ENCODE measurements at regions not wholly inside any gene's neighbourhood (a gene's known extent, or its start where the extent isn't known, plus 50 kb on each side); places are given as distances from the start of the nearest gene placed in this dataset.

- H3K36me3 ChIP-seq, result no peaks in the 10 kb centered on the region
- intact Hi-C loops (cut with DNase I; ENCODE audit: low total_unique reads) (no loop called here), in situ Hi-C loops (cut with MboI; ENCODE audit: low sequenced_read_pairs in 4 of 4) (no loop called here)
- TF ChIP-seq CTCF (IDR thresholded peaks at IDR 0.05 in 4 of 5, conservative IDR thresholded peaks at IDR 0.05 in 1 of 5), result no peak
- TF ChIP-seq POLR2A (IDR thresholded peaks at IDR 0.05), result no peak
- H3K27ac ChIP-seq, result no peak overlapping the region
- H3K9me3 ChIP-seq, result no peaks in the 10 kb centered on the region
- H3K4me3 ChIP-seq, result no peak overlapping the region
- DNase-seq, result no peak
- no peak for ATAC-seq
- H3K27me3 ChIP-seq, result no peaks in the 10 kb centered on the region
- no peaks in the 10 kb centered on the region for H3K4me1 ChIP-seq
These were observed 349.3 kb upstream of the SLC14A2 start for GRCh38 chr18:45266023-45266422.

GRCh38 chr18:45267622-45268021 is 347.7 kb upstream of the SLC14A2 start:
- in situ Hi-C loops (cut with MboI; ENCODE audit: low sequenced_read_pairs in 4 of 4), result no loop called here
- DNase-seq (no peak), ATAC-seq (no peak)
- intact Hi-C loops (cut with DNase I; ENCODE audit: low total_unique reads), result no loop called here
- Histone ChIP-seq H3K27me3 (no peaks in the 10 kb centered on the region), H3K9me3 (peaks cover 0 to 5% (median 0%) of the 10 kb centered on the region in 3 donors), H3K4me1 (no peaks in the 10 kb centered on the region), H3K4me3 (no peak overlapping the region), H3K36me3 (no peaks in the 10 kb centered on the region), H3K27ac (no peak overlapping the region)
- TF ChIP-seq POLR2A (IDR thresholded peaks at IDR 0.05) (no peak), CTCF (IDR thresholded peaks at IDR 0.05 in 4 of 5, conservative IDR thresholded peaks at IDR 0.05 in 1 of 5) (no peak)

GRCh38 chr18:45268583-45268982 is 346.7 kb upstream of the SLC14A2 start:
- no peak for DNase-seq
- in situ Hi-C loops (cut with MboI; ENCODE audit: low sequenced_read_pairs in 4 of 4) (no loop called here), intact Hi-C loops (cut with DNase I; ENCODE audit: low total_unique reads) (no loop called here)
- TF ChIP-seq CTCF (IDR thresholded peaks at IDR 0.05 in 4 of 5, conservative IDR thresholded peaks at IDR 0.05 in 1 of 5), result no peak
- TF ChIP-seq POLR2A (IDR thresholded peaks at IDR 0.05), result no peak
- Histone ChIP-seq H3K27me3 (no peaks in the 10 kb centered on the region), H3K4me1 (no peaks in the 10 kb centered on the region), H3K27ac (no peak overlapping the region), H3K9me3 (peaks cover 0 to 5% (median 0%) of the 10 kb centered on the region in 3 donors), H3K36me3 (no peaks in the 10 kb centered on the region), H3K4me3 (no peak overlapping the region)
- no peak for ATAC-seq

- no peak for ATAC-seq
- Histone ChIP-seq H3K9me3 (peaks cover 0 to 10% (median 0%) of the 10 kb centered on the region in 3 donors), H3K27me3 (no peaks in the 10 kb centered on the region), H3K4me1 (no peaks in the 10 kb centered on the region), H3K4me3 (no peak overlapping the region), H3K36me3 (no peaks in the 10 kb centered on the region), H3K27ac (no peak overlapping the region)
- DNase-seq, result no peak
- in situ Hi-C loops (cut with MboI; ENCODE audit: low sequenced_read_pairs in 4 of 4), result loop anchor here in 2 of 4 donors (10.0 kb wide), 1 partner anchor 114 kb away; no protein-coding TSS in a partner anchor
- TF ChIP-seq CTCF (IDR thresholded peaks at IDR 0.05 in 4 of 5, conservative IDR thresholded peaks at IDR 0.05 in 1 of 5), result no peak
- TF ChIP-seq POLR2A (IDR thresholded peaks at IDR 0.05), result no peak
- intact Hi-C loops (cut with DNase I; ENCODE audit: low total_unique reads), result no loop called here
These were observed 344.9 kb upstream of the SLC14A2 start for GRCh38 chr18:45270289-45270771.

- no peak for DNase-seq
- Histone ChIP-seq H3K4me3 (no peak overlapping the region), H3K36me3 (no peaks in the 10 kb centered on the region), H3K27ac (no peak overlapping the region), H3K27me3 (no peaks in the 10 kb centered on the region), H3K9me3 (peaks cover 0 to 11% (median 0%) of the 10 kb centered on the region in 3 donors), H3K4me1 (no peaks in the 10 kb centered on the region)
- ATAC-seq, result no peak
- no peak for TF ChIP-seq POLR2A (IDR thresholded peaks at IDR 0.05)
- no peak for TF ChIP-seq CTCF (IDR thresholded peaks at IDR 0.05 in 4 of 5, conservative IDR thresholded peaks at IDR 0.05 in 1 of 5)
- in situ Hi-C loops (cut with MboI; ENCODE audit: low sequenced_read_pairs in 4 of 4) (loop anchor here in 2 of 4 donors (10.0 kb wide), 1 partner anchor 111 kb away; no protein-coding TSS in a partner anchor), intact Hi-C loops (cut with DNase I; ENCODE audit: low total_unique reads) (no loop called here)
These were observed 341.2 kb upstream of the SLC14A2 start for GRCh38 chr18:45274026-45274425.
